Testis (tissue), 2 donors: ENCODE measurements at regions not wholly inside any gene's neighbourhood (a gene's known extent, or its start where the extent isn't known, plus 50 kb on each side); places are given as distances from the start of the nearest gene placed in this dataset.

Experiments used
- POLR2A ChIP-seq: fragments of 450-650 bp; IDR thresholded peaks from one replicate; pipeline ENCODE4 v1.6.1; 2017; ENCODE audit warnings: antibody characterized with exemption, mild to moderate bottlenecking, moderate library complexity
- TF ChIP-seq, protein P1 (sequence below), 3 experiments: fragments of 450-650 bp in 2 of 3; fragments of 200-600 bp in 1 of 3; sonication (generic) in 1 of 3; IDR thresholded peaks; one replicate each; pipeline ENCODE4 v1.5.1; 2016 to 2019; ENCODE audit warnings: antibody characterized with exemption in 3 of 3, mild to moderate bottlenecking in 2 of 3, moderate library complexity in 1 of 3

DNA sequence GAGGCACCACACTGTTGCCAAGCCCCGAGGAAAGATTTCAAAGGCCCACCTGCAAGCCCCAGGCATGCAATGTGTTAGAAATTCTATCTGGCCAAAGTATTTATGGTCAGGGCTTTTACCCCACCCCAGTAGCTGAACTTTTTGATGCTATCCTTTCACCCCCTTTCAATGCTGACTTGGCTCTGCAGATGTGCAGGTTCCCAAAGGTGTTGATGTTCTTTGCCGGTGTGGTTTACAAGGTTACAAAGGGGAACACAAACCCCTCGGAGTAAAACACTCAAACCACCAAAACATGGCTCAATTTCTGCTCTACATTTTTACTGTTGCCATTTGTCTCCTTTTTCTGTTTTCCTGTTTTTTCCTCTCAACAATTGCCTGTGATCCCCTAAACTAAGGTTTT, 145.4 kb upstream of the BNIP2 start:
- TF ChIP-seq, protein P1, sequence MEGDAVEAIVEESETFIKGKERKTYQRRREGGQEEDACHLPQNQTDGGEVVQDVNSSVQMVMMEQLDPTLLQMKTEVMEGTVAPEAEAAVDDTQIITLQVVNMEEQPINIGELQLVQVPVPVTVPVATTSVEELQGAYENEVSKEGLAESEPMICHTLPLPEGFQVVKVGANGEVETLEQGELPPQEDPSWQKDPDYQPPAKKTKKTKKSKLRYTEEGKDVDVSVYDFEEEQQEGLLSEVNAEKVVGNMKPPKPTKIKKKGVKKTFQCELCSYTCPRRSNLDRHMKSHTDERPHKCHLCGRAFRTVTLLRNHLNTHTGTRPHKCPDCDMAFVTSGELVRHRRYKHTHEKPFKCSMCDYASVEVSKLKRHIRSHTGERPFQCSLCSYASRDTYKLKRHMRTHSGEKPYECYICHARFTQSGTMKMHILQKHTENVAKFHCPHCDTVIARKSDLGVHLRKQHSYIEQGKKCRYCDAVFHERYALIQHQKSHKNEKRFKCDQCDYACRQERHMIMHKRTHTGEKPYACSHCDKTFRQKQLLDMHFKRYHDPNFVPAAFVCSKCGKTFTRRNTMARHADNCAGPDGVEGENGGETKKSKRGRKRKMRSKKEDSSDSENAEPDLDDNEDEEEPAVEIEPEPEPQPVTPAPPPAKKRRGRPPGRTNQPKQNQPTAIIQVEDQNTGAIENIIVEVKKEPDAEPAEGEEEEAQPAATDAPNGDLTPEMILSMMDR (IDR thresholded peaks at IDR 0.05) = no peak
- no peak for TF ChIP-seq POLR2A
